ENCODE measurements at regions not wholly inside any gene's neighbourhood (a gene's known extent, or its start where the extent isn't known, plus 50 kb on each side); places are given as distances from the start of the nearest gene placed in this dataset.
"Not testable (repeated sequence)": the region's sequence is repeated elsewhere in the genome, so short reads cannot be mapped to it uniquely, and the experiment has no call there.

DNA sequence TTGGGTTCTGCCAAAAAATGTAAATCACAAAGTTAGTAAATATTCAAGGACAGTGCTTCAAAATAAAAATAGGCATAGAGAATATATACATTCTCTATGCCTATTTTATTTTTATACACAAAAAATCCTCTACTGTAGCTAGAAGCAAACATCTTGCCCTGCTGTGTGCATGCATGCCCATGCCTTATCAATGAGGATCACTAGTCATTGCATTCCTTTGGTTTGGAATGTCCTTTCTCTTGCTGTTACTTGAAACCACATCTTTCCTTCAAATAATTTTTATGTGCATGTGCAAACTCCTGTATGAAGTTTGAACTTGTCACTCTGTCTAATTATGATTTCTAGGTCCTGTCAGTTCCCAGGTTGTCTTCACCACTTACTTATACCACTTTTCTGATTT is 278.9 kb upstream of the IZUMO3 start:
- no peak overlapping the region for H3K27ac ChIP-seq (ENCODE audit: low read depth, low read length)
- no peak overlapping the region for H3K4me3 ChIP-seq (ENCODE audit: low read depth, low read length)
- H3K27me3 ChIP-seq (ENCODE audit: control insufficient read depth, insufficient read depth, low read length) = no peaks in the 10 kb centered on the region
- no peak for DNase-seq (ENCODE audit: low read depth in 4 of 6, low spot score in 6 of 6)
- no peaks in the 10 kb centered on the region for H3K36me3 ChIP-seq (ENCODE audit: control insufficient read depth, insufficient read depth, low read length)
- H3K9me3 ChIP-seq (ENCODE audit: control insufficient read depth, insufficient read depth, low read length) = no peaks in the 10 kb centered on the region
- no peaks in the 10 kb centered on the region for H3K4me1 ChIP-seq (ENCODE audit: control insufficient read depth, insufficient read depth, low read length)

DNA sequence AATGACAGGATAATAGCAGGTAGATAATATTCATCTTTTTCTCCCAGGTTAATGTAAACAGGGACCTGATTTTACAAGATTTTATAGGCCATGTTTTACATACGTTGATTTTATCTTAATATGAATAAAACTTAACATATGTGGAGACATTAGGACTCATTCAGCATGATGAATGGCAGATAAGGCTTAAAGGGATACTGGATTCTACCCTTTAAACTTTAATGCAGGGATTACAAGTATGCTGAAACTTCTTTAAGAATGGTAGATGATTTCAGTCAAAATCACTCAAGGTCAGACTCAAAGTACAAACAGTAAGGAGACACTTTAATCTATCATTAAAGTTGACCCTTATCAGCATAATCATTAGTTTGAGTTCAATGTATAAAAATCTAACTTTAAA is 274.5 kb upstream of the IZUMO3 start:
- no peak for DNase-seq (ENCODE audit: low read depth in 4 of 6, low spot score in 6 of 6)
- no peaks in the 10 kb centered on the region for H3K9me3 ChIP-seq (ENCODE audit: control insufficient read depth, insufficient read depth, low read length)
- no peak overlapping the region for H3K4me3 ChIP-seq (ENCODE audit: low read depth, low read length)
- no peaks in the 10 kb centered on the region for H3K36me3 ChIP-seq (ENCODE audit: control insufficient read depth, insufficient read depth, low read length)
- no peak overlapping the region for H3K27ac ChIP-seq (ENCODE audit: low read depth, low read length)
- WGBS (ENCODE audit: insufficient coverage) = no CpG with 5 or more reads among the region's 1 CpG
- no peaks in the 10 kb centered on the region for H3K4me1 ChIP-seq (ENCODE audit: control insufficient read depth, insufficient read depth, low read length)
- H3K27me3 ChIP-seq (ENCODE audit: control insufficient read depth, insufficient read depth, low read length) = no peaks in the 10 kb centered on the region

DNA sequence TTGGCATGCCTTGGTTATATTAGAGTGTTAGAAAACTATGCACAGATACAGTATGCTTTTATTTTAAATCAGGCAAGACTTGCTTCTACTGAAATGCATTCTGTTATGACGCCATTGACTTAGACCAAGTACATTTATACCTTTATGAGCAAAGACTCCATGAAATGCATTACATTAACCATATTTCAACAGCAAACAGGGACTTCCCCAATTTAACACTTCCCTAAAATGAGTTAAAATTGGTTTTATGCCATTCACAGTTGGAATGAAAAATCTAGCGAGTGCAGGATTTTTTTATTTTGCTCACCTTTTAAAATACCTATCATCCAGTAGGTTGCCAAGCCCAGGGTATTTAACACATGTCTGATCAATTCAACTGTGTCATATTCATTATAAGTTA is 272.1 kb upstream of the IZUMO3 start:
- Histone ChIP-seq H3K4me3 (ENCODE audit: low read depth, low read length) (no peak overlapping the region), H3K27ac (ENCODE audit: low read depth, low read length) (no peak overlapping the region), H3K9me3 (ENCODE audit: control insufficient read depth, insufficient read depth, low read length) (no peaks in the 10 kb centered on the region), H3K36me3 (ENCODE audit: control insufficient read depth, insufficient read depth, low read length) (no peaks in the 10 kb centered on the region), H3K27me3 (ENCODE audit: control insufficient read depth, insufficient read depth, low read length) (no peaks in the 10 kb centered on the region), H3K4me1 (ENCODE audit: control insufficient read depth, insufficient read depth, low read length) (no peaks in the 10 kb centered on the region)
- no peak for DNase-seq (ENCODE audit: low read depth in 4 of 6, low spot score in 6 of 6)
- WGBS (ENCODE audit: insufficient coverage) = no CpG with 5 or more reads among the region's 2 CpGs

DNA sequence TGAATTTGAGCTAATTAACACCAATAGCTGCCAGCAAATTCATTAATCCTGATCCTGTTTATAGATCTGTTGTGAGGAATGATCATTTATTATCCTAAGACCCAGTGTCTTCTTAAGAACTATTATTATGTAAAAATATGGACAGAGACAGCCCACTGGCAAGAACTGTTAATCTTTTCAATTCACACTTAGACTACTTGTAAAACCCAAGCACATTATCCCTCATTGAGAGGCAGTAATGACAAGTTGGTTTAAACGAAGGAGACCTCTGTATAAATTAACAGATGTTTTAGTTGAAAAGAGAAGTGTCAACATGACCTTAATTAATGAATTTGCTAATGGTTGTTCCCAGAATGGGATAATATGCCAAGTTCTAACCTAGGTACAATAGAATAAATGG is 270.3 kb upstream of the IZUMO3 start:
- H3K36me3 ChIP-seq (ENCODE audit: control insufficient read depth, insufficient read depth, low read length) = no peaks in the 10 kb centered on the region
- no CpG with 5 or more reads among the region's 1 CpG for WGBS (ENCODE audit: insufficient coverage)
- H3K9me3 ChIP-seq (ENCODE audit: control insufficient read depth, insufficient read depth, low read length) = no peaks in the 10 kb centered on the region
- H3K27ac ChIP-seq (ENCODE audit: low read depth, low read length) = no peak overlapping the region
- H3K27me3 ChIP-seq (ENCODE audit: control insufficient read depth, insufficient read depth, low read length) = no peaks in the 10 kb centered on the region
- no peaks in the 10 kb centered on the region for H3K4me1 ChIP-seq (ENCODE audit: control insufficient read depth, insufficient read depth, low read length)
- peak in 1 of 6 donors; percentile 14 for DNase-seq (ENCODE audit: low read depth in 4 of 6, low spot score in 6 of 6)
- H3K4me3 ChIP-seq (ENCODE audit: low read depth, low read length) = no peak overlapping the region

DNA sequence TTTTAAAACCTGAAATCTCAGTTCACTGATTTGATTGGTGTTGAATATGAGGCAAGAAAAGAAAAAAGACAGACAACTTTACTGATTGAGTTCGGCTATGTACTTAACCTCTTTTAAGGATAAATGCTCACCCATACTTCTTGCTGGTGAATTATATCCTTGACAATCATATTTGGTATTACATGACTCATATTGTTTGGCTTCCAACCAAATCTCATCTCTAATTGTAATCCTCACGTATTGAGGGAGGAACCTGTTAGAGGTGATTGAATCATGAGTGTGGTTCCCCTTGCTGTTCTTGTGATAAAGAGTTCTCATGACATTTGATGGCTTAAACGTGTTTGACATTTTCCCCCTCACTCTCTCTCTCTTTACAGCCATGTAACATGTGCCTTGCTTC is 255.6 kb upstream of the IZUMO3 start:
- no peaks in the 10 kb centered on the region for H3K9me3 ChIP-seq (ENCODE audit: control insufficient read depth, insufficient read depth, low read length)

DNA sequence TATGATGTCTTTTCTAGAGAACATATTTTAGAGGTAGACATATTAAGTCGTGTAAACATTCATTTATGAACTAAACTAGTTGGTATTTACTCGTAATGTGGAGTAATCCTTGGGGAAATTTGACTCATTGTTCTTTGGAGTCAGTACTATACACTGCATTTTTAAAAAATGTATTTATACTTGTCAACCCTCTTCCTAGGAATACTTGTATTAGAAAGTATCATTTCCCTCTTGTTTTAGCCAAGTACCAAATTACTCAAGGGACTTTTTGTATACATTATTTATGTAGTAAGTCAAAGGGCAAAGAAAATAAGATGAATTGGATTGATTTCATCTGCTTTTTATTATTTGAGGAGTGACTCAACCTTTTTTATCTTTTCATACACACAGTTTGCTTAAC is 248.1 kb upstream of the IZUMO3 start:
- WGBS (ENCODE audit: insufficient coverage) = no CpG with 5 or more reads among the region's 2 CpGs
- H3K27ac ChIP-seq (ENCODE audit: low read depth, low read length) = no peak overlapping the region

More for the DNA sequence above, 255.6 kb upstream of the IZUMO3 start:
- no peaks in the 10 kb centered on the region for H3K4me1 ChIP-seq (ENCODE audit: control insufficient read depth, insufficient read depth, low read length)
- no CpG with 5 or more reads among the region's 3 CpGs for WGBS (ENCODE audit: insufficient coverage)
- H3K36me3 ChIP-seq (ENCODE audit: control insufficient read depth, insufficient read depth, low read length) = no peaks in the 10 kb centered on the region
- no peak overlapping the region for H3K4me3 ChIP-seq (ENCODE audit: low read depth, low read length)
- no peak overlapping the region for H3K27ac ChIP-seq (ENCODE audit: low read depth, low read length)
- no peaks in the 10 kb centered on the region for H3K27me3 ChIP-seq (ENCODE audit: control insufficient read depth, insufficient read depth, low read length)
- no peak for DNase-seq (ENCODE audit: low read depth in 4 of 6, low spot score in 6 of 6)

DNA sequence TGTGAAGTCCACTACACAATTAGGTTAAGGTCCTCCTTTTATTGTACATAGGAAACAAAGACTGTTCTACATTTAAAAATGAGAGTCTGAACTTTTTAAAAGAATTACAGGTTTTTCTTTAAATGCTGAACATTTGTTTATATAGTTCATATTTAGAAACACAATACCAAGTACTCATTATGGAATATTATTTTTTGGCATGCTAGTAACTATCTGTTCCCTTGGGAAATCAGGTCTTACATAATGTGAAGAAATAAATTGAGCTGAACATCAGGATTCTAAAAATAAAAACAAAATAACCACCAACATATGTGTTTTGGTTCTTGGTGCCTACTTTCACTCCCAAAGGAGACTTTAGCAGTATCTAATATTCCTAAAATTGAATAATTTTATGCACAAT is 230.5 kb upstream of the IZUMO3 start:
- no peaks in the 10 kb centered on the region for H3K4me1 ChIP-seq (ENCODE audit: control insufficient read depth, insufficient read depth, low read length)
- no peak for DNase-seq (ENCODE audit: low read depth in 4 of 6, low spot score in 6 of 6)
- no peaks in the 10 kb centered on the region for H3K9me3 ChIP-seq (ENCODE audit: control insufficient read depth, insufficient read depth, low read length)
- no peak overlapping the region for H3K27ac ChIP-seq (ENCODE audit: low read depth, low read length)
- H3K36me3 ChIP-seq (ENCODE audit: control insufficient read depth, insufficient read depth, low read length) = no peaks in the 10 kb centered on the region
- no peak overlapping the region for H3K4me3 ChIP-seq (ENCODE audit: low read depth, low read length)
- no peaks in the 10 kb centered on the region for H3K27me3 ChIP-seq (ENCODE audit: control insufficient read depth, insufficient read depth, low read length)

More for the DNA sequence above, 248.1 kb upstream of the IZUMO3 start:
- Histone ChIP-seq H3K36me3 (ENCODE audit: control insufficient read depth, insufficient read depth, low read length) (no peaks in the 10 kb centered on the region), H3K9me3 (ENCODE audit: control insufficient read depth, insufficient read depth, low read length) (no peaks in the 10 kb centered on the region), H3K4me1 (ENCODE audit: control insufficient read depth, insufficient read depth, low read length) (no peaks in the 10 kb centered on the region), H3K27me3 (ENCODE audit: control insufficient read depth, insufficient read depth, low read length) (no peaks in the 10 kb centered on the region), H3K4me3 (ENCODE audit: low read depth, low read length) (no peak overlapping the region)
- no peak for DNase-seq (ENCODE audit: low read depth in 4 of 6, low spot score in 6 of 6)

DNA sequence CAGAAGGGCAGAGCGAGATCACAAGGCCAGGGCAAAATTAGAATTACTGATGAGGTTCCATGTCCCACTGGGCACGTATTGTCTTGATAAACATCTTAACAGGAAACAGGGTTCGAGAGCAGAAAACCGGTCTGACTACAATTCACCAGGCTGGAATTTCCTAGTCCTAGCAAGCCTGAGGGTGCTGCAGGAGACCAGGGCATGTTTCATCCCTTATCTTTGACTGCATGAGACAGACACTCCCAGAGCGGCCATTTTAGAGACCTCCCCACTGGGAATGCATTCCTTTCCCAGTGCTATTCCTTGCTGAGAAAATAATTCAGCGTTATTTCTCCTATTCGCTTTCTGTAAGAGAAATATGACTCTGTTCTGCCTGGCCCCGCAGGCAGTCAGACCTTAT is 228.5 kb upstream of the IZUMO3 start:
- H3K9me3 ChIP-seq (ENCODE audit: control insufficient read depth, insufficient read depth, low read length); H3K27me3 ChIP-seq (ENCODE audit: control insufficient read depth, insufficient read depth, low read length); DNase-seq (ENCODE audit: low read depth in 4 of 6, low spot score in 6 of 6); H3K4me1 ChIP-seq (ENCODE audit: control insufficient read depth, insufficient read depth, low read length); H3K4me3 ChIP-seq (ENCODE audit: low read depth, low read length); H3K36me3 ChIP-seq (ENCODE audit: control insufficient read depth, insufficient read depth, low read length); H3K27ac ChIP-seq (ENCODE audit: low read depth, low read length): not testable (repeated sequence)
- WGBS (ENCODE audit: insufficient coverage) = 94% methylated on average over 8 of the region's 8 CpGs

DNA sequence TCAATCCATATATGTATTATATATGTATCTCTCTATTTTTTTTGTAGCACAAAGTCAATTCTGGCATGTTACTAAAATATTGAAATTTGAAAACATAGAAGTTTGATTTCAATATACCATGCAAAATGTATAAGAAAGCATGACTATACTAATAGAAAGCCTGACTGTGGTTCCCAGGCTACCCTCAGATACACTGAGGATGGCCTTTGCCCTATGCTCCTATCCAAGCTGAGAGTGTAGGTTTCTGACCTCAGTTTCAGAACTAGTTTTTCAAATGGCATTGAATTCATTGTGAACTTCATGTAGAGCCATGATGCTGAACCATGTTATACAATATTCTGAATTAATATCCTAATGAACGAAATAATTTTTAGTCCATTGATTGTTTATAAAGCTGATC is 220.4 kb upstream of the IZUMO3 start:
- Histone ChIP-seq H3K36me3 (ENCODE audit: control insufficient read depth, insufficient read depth, low read length) (no peaks in the 10 kb centered on the region), H3K27ac (ENCODE audit: low read depth, low read length) (no peak overlapping the region), H3K4me1 (ENCODE audit: control insufficient read depth, insufficient read depth, low read length) (no peaks in the 10 kb centered on the region), H3K4me3 (ENCODE audit: low read depth, low read length) (no peak overlapping the region), H3K27me3 (ENCODE audit: control insufficient read depth, insufficient read depth, low read length) (no peaks in the 10 kb centered on the region), H3K9me3 (ENCODE audit: control insufficient read depth, insufficient read depth, low read length) (no peaks in the 10 kb centered on the region)
- no CpG with 5 or more reads among the region's 1 CpG for WGBS (ENCODE audit: insufficient coverage)
- DNase-seq (ENCODE audit: low read depth in 4 of 6, low spot score in 6 of 6) = no peak

DNA sequence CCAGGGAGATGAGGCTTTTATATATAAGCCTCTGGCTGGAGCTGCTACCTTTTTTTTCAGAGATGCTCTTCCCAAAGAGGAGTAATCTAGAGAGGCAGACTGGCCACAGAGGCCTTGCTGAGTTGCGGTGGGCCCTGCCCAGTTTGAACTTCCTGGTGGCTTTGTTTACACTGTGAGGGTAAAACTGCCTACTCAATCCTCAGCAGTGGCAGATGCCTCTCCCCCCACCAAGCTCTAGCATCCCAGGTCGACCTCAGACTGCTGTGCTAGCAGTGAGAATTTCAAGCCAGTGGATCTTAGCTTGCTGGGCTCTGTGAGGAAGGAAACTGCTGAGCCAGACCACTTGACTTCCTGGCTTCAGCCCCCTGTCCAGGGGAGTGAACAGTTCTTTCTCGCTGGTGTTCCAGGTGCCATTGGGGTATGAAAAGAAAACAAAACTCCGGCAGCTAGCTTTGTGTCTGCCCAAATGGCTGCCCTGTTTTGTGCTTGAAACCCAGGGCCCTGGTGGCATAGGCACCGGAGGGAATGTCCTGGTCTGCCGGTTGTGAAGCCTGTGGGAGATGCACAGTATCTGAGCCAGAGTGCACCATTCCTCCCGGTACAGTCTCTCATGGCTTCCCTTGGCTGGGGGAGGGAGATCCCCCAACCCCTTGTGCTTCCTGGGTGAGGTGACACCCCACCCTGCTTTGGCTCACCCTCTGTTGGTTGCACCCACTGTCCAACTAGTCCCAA is 219.5 kb upstream of the IZUMO3 start:
- H3K9me3 ChIP-seq (ENCODE audit: control insufficient read depth, insufficient read depth, low read length) = peaks cover 2% of the 10 kb centered on the region

More for the DNA sequence above, 219.5 kb upstream of the IZUMO3 start:
- Histone ChIP-seq H3K27me3 (ENCODE audit: control insufficient read depth, insufficient read depth, low read length) (no peaks in the 10 kb centered on the region), H3K27ac (ENCODE audit: low read depth, low read length) (no peak overlapping the region), H3K4me1 (ENCODE audit: control insufficient read depth, insufficient read depth, low read length) (no peaks in the 10 kb centered on the region), H3K4me3 (ENCODE audit: low read depth, low read length) (no peak overlapping the region), H3K36me3 (ENCODE audit: control insufficient read depth, insufficient read depth, low read length) (no peaks in the 10 kb centered on the region)
- DNase-seq (ENCODE audit: low read depth in 4 of 6, low spot score in 6 of 6) = no peak
- 61% methylated on average over 6 of the region's 7 CpGs for WGBS (ENCODE audit: insufficient coverage)
